OCI-LY3 (cell line): ENCODE measurements at regions not wholly inside any gene's neighbourhood (a gene's known extent, or its start where the extent isn't known, plus 50 kb on each side); places are given as distances from the start of the nearest gene placed in this dataset.
"Not testable (repeated sequence)": the region's sequence is repeated elsewhere in the genome, so short reads cannot be mapped to it uniquely, and the experiment has no call there.

Experiments used
- H2AFZ ChIP-seq: fragments of 200-600, 300-600 bp; shearing (Covaris generic); 2 replicates; pipeline ENCODE4 v1.6.0; 2014; ENCODE audit warnings: antibody characterized with exemption, low read depth, low read length
- H3K27ac ChIP-seq: fragments of 200-600, 300-600 bp; sonication (generic); 2 replicates; pipeline ENCODE4 v1.5.1; 2014; ENCODE audit warnings: mild to moderate bottlenecking, low read length, moderate library complexity, mixed read lengths
- H3K27me3 ChIP-seq: fragments of 200-600, 300-600 bp; sonication (generic); 2 replicates; pipeline ENCODE4 v1.6.1; 2014; ENCODE audit warnings: low read depth, low read length, mixed read lengths
- H3K36me3 ChIP-seq: fragments of 200-600, 300-600 bp; sonication (generic); replicated peaks from 2 replicates; pipeline ENCODE3; 2014; ENCODE audit warnings: low read depth, low read length, mixed read lengths
- H3K4me1 ChIP-seq: fragments of 300-600, 200-600 bp; sonication (generic); 2 replicates; pipeline ENCODE4 v1.6.1; 2014; ENCODE audit warnings: low read length, mixed read lengths
- H3K4me2 ChIP-seq: fragments of 200-600, 300-600 bp; sonication (generic); 2 replicates; pipeline ENCODE4 v1.6.1; 2014; ENCODE audit warnings: low read length, mixed read lengths
- H3K4me3 ChIP-seq: fragments of 300-600, 200-600 bp; sonication (generic); 2 replicates; pipeline ENCODE4 v1.5.1; 2014; ENCODE audit warnings: antibody characterized with exemption, mild to moderate bottlenecking, low read length, moderate library complexity
- H3K79me2 ChIP-seq: fragments of 300-600, 200-600 bp; shearing (Covaris generic); 2 replicates; pipeline ENCODE4 v1.6.1; 2014; ENCODE audit warnings: mild to moderate bottlenecking, low read length, mixed read lengths
- H3K9ac ChIP-seq: fragments of 300-600, 200-600 bp; shearing (Covaris generic); 2 replicates; pipeline ENCODE4 v1.6.0; 2014; ENCODE audit warnings: mild to moderate bottlenecking, low read length, moderate library complexity
- H3K9me3 ChIP-seq: fragments of 200-600, 300-600 bp; shearing (Covaris generic); 2 replicates; pipeline ENCODE4 v1.6.1; 2014; ENCODE audit warnings: low read length, mixed read lengths; ENCODE audit not compliant: insufficient read depth
- H4K20me1 ChIP-seq: fragments of 200-600, 300-600 bp; sonication (generic); 2 replicates; pipeline ENCODE4 v1.6.1; 2016; ENCODE audit warnings: low read length, mixed read lengths; ENCODE audit not compliant: insufficient read depth
- CTCF ChIP-seq: fragments of 200-600, 300-600 bp; sonication (generic); IDR thresholded peaks from 2 replicates; pipeline ENCODE4 v1.5.1; 2014; ENCODE audit warnings: antibody characterized with exemption, low read length, low read depth
- EZH2phosphoT487 ChIP-seq: fragments of 200-600 bp; shearing (Covaris generic); IDR thresholded peaks from 2 replicates; pipeline ENCODE4 v1.6.1; 2018; ENCODE audit warnings: antibody characterized with exemption, mixed run types, low read depth

- no peaks in the 10 kb centered on the region for H3K79me2 ChIP-seq
- no peaks in the 10 kb centered on the region for H3K9me3 ChIP-seq
- no peak overlapping the region for H3K4me3 ChIP-seq
- H2AFZ ChIP-seq: no peak overlapping the region
- no peak for TF ChIP-seq EZH2phosphoT487
- H3K4me2 ChIP-seq: no peak overlapping the region
- H3K9ac ChIP-seq: no peak overlapping the region
- H4K20me1 ChIP-seq: no peaks in the 10 kb centered on the region
- H3K27ac ChIP-seq: no peak overlapping the region
- no peaks in the 10 kb centered on the region for H3K27me3 ChIP-seq
- H3K4me1 ChIP-seq: peaks cover 52% of the 10 kb centered on the region
- H3K36me3 ChIP-seq: no peaks in the 10 kb centered on the region
Measured at GRCh38 chr11:36741515-36741914, 143.5 kb upstream of the RAG2 start.

DNA sequence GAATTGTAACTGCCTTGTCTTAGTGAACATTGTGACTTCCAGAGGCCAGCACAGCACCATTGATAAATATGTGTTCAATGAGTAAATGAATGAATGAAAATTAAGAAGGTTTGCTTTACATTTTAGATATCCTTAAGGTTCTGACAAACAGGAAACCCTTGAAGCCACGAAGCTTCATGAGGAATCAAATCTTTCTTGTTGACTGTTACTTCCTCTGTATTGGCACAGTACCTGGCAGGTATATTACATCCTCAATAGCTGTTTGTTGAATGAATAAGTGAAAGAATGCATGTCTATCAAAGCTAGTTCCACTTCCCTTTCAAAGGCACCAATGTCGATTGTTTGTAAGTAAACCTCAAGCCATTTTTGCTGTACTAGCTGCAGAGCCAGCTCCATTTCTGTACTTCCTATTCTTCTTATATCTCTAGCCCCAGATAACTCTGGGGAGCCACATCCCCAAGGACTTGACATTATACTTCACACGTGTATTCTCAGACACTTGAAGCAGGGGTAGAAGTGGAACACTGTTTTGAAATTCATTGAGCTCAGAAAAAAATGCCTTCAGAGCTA lies 140.3 kb upstream of the RAG2 start:
- no peak overlapping the region for H3K4me2 ChIP-seq
- H2AFZ ChIP-seq: no peak overlapping the region
- peaks cover 35% of the 10 kb centered on the region for H3K4me1 ChIP-seq
- no peaks in the 10 kb centered on the region for H4K20me1 ChIP-seq
- no peaks in the 10 kb centered on the region for H3K36me3 ChIP-seq
- H3K9ac ChIP-seq: no peak overlapping the region
- H3K27me3 ChIP-seq: no peaks in the 10 kb centered on the region
- H3K27ac ChIP-seq: no peak overlapping the region
- H3K79me2 ChIP-seq: no peaks in the 10 kb centered on the region
- no peaks in the 10 kb centered on the region for H3K9me3 ChIP-seq
- H3K4me3 ChIP-seq: no peak overlapping the region
- no peak for TF ChIP-seq EZH2phosphoT487
- TF ChIP-seq CTCF: no peak

GRCh38 chr11:36736103-36736502 lies 138.1 kb upstream of the RAG2 start:
- Histone ChIP-seq H3K4me1 (peaks cover 18% of the 10 kb centered on the region), H2AFZ (no peak overlapping the region), H4K20me1 (no peaks in the 10 kb centered on the region), H3K36me3 (no peaks in the 10 kb centered on the region), H3K4me2 (no peak overlapping the region), H3K4me3 (no peak overlapping the region), H3K9me3 (no peaks in the 10 kb centered on the region), H3K27ac (no peak overlapping the region), H3K79me2 (no peaks in the 10 kb centered on the region), H3K9ac (no peak overlapping the region), H3K27me3 (no peaks in the 10 kb centered on the region)
- TF ChIP-seq EZH2phosphoT487: no peak
- no peak for TF ChIP-seq CTCF

DNA sequence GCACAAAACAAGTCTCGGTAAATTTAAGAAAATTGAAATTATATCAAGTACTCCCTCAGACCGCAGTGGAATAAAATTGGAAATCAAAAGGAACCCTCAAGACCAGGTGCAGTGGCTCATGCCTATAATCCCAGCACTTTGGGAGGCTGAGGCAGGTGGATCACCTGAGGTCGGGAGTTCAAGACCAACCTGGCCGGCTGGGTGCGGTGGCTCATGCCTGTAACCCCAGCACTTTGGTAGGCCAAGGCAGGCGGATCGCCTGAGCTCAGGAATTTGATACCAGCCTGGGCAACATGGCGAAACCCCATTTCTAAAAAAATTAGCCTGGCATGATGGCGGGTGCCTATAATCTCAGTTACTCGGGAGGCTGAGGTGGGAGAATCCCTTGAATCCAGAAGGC lies 135.7 kb upstream of the RAG2 start:
- H2AFZ ChIP-seq, H3K79me2 ChIP-seq, H3K27me3 ChIP-seq, H3K4me3 ChIP-seq, H4K20me1 ChIP-seq, H3K4me1 ChIP-seq, H3K4me2 ChIP-seq, H3K36me3 ChIP-seq, H3K9ac ChIP-seq, H3K27ac ChIP-seq, H3K9me3 ChIP-seq: not testable (repeated sequence)

DNA sequence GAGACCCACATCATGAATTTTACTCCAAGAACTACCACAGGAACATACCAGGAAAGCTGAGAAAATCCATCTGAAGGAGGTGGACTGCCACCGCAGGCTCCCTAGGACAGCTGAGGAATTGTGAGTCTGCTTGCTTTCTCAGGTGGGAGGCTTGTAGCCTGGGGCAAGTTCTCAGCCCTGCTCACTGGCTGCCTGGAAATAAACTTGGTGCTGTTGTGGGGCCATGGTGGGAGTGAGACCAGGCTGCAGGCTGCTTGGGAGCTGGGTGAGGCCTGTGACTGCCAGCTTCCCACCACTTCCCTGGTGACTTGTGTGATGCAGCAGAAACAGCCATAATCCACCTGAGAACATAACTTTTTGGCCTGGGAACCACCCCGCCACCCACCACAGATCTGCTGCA lies 132.7 kb upstream of the RAG2 start:
- TF ChIP-seq EZH2phosphoT487 (no peak), CTCF (no peak)
- H3K79me2 ChIP-seq: no peaks in the 10 kb centered on the region
- H3K27ac ChIP-seq: no peak overlapping the region
- H3K36me3 ChIP-seq: no peaks in the 10 kb centered on the region
- H2AFZ ChIP-seq: no peak overlapping the region
- H4K20me1 ChIP-seq: no peaks in the 10 kb centered on the region
- H3K27me3 ChIP-seq: no peaks in the 10 kb centered on the region
- no peaks in the 10 kb centered on the region for H3K4me1 ChIP-seq
- H3K4me3 ChIP-seq: no peak overlapping the region
- H3K9ac ChIP-seq: no peak overlapping the region
- no peak overlapping the region for H3K4me2 ChIP-seq
- no peaks in the 10 kb centered on the region for H3K9me3 ChIP-seq
